ENCODE measurements at regions not wholly inside any gene's neighbourhood (a gene's known extent, or its start where the extent isn't known, plus 50 kb on each side); places are given as distances from the start of the nearest gene placed in this dataset.
A peak's percentile ranks its signal among the peaks of the same experiment; 100 is the strongest.
"Not testable (repeated sequence)": the region's sequence is repeated elsewhere in the genome, so short reads cannot be mapped to it uniquely, and the experiment has no call there.

DNA sequence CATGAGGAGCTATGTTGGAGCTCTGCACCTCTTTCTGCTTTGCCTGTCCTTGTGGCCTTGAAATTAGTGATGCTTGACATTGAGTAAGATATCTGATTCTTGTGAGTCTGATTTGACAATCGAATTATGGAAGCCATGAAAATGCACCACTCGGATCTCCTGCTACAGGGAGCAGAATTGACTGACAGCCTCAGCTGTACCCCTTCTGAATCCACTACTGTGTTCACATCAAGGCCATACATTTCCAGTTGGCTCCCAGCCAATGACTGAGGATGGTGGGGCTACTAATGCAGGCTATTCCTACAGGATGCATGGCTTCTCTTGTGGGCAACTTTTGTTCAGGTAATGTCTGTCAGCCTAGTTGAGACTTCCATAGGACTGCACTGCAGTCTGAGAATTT, 321.9 kb downstream of the REEP3 start:
- no peak for DNase-seq (ENCODE audit: low spot score)

DNA sequence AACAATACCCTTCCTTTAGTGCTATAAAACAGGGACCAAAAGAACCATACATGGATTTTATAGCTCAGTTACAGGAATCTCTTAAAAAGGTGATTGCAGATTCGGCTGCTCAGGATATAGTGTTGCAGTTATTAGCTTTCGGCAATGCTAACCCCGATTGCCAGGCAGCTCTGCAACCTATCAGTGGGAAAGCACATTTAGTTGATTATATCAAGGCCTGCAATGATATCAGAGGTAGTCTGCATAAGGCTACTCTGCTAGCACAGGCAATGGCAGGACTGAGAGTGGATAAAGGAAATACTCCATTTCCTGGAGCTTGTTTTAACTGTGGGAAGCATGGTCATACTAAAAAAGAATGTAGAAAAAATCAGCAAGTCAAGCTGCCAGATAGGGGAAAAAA, 327.7 kb downstream of the REEP3 start:
- DNase-seq (ENCODE audit: low spot score), result not testable (repeated sequence)

DNA sequence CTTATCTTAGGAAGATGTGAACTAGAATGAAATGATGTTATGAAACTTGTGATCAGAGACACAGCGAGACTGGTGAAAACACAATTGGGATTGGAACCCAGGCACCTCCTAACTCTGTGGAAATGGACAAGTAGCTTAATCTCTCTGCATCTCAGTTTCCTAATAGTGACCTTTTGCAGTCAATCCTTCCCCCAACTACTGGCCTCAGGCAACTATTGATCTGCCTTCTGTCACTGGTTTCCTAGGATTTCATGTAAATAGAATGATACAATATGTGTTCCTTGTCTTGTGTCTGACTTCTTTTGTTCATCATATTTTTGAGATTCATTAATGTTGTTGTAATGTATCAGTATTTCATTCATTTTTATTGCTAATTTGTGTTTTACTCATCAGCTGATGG, 341.7 kb downstream of the REEP3 start:
- DNase-seq (ENCODE audit: low spot score), result no peak

DNA sequence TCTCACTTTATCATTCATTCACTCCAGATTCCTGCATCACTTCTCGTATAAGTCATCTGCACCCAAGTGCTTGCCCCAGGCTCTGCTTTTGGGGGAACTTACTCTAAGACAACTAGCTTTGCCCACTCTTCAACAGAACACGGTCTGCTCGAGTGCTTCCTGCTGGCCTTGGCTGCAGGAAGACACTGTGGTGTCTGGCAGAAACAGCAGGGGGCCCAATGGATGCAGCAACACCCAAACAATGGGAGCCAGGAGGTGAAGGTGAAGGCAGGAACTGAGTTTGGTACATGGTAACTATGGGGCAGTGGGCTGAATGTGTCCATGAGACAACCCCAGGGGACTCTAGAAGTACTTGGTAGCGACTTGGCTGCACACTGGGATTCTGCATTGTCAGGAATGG, 344.0 kb downstream of the REEP3 start:
- no peak for DNase-seq (ENCODE audit: low spot score)

DNA sequence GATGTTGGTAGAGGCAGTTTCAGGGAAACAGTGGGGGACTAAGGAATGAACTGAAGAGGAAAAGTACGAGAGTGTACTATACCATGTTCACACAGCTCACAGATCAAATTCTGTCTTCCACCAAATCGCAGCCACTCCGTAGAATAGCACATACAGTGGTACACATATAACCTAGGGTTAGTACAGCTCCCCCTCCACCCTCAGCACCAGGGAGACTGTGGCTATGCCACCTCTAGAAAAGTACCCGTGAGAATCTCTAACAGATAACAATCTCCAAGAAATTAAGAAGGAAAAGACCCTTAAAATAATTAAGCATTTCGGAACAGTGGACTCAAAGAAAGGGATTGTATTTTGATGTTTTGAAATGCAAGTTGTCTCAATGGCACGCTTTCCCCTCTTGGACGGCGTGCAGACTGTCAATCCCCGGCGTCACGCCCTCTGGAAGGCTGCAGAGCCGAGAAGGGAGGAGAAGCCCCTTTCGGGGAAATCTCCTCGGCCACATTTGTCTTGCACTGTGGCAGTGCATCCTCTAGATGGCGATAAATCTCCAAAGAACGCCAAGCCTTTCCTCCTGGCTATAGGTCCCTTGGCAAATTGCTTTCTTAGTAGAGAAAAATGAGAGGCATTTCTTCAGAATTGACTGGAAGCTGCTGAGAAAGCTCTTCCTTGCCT, 345.0 kb downstream of the REEP3 start:
- peak; percentile 72 for DNase-seq (ENCODE audit: low spot score)

DNA sequence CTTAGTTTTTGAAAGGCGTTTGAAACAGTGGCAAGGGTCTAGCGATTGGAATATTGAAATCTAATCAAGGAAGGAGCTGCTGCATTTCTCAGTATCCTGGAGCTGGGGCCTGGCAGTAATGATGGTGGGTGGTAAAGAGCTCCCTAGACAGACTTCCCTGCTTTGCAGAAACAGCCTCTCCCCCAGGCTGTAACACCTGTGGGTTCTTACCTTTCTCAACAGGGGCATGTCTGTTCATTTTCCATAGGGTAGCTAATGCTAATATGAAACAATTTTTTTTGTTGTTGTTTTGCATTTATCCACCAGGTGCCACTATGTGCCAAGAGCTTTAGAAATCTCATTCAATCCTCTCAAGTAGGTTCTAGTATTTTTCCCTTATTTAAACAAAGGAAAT, 345.5 kb downstream of the REEP3 start:
- DNase-seq (ENCODE audit: low spot score), result peak; percentile 66

DNA sequence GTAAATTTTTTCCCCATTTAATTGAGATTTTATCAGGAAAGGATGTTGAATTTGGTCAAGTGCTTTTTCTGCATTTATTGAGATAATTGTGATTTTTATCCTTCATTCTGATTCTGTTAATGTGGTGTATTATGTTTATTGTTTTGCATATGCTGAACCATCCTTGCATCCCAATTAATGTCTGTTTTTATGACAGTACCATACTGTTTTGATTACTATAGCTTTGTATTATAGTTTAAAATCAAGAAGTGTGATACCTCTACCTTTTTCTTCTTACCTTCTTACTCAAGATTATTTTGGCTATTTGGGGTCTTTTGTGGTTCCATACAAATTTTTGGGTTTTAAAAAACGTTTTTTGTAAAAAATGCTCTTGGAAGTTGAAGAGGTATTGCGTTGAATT, 357.2 kb downstream of the REEP3 start:
- DNase-seq (ENCODE audit: low spot score), result no peak

DNA sequence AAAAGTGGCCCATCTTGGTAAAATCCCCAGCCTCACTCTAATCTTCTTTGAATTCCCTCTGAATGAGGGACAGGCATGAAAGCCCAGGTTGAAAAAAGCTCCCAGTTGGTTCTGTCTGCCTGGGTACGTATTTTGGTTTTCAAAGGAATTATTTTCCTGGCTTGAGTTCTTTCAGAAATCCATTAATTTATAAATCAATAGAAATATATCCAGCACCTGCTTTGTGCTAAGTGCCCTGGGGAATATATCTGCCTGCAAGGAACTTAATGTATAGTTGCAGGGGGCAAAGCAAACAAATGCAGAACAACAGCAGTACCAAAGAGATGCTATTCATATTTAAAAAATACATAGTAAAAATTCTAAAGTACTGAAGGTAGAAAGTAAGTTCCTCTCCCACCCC, 362.7 kb downstream of the REEP3 start:
- DNase-seq (ENCODE audit: low spot score), result no peak

DNA sequence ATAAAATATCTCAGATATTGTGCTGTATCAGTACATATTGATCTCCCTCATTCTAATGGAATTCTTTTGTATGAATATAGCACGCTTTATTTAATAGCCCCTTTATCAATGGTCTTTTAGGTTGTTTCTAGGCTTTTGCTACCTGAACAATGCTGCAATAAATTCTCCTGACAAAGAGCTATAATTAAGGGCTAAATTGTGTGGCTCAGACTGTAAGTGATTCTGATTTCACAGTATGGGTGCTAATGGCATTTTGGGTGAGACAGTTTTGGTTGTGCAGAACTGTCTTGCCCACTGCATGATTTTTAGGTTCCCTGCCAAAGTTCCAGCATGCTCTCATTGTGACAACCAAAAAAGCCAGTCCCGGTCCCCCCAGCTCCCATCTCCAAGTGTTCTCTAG, 363.2 kb downstream of the REEP3 start:
- no peak for DNase-seq (ENCODE audit: low spot score)

DNA sequence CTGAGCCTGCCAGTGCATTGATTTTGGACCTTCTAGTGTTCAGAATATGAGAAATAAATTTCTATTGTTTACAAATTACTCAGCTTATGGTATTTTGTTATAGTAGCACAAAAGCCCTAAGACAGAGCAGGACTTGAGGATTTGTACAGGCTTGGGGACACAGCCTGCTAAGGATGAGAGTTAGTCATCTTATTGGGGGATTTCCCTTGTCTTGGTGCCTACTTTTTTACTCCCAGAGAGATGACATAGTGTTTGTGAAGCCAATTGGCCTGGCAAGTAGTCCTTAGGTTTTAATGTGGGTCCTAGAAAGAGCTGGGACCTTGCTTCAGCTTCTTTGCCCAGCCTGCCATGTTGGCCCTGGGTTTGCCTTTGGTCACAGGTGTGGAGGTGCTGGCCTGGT, 364.0 kb downstream of the REEP3 start:
- no peak for DNase-seq (ENCODE audit: low spot score)

DNA sequence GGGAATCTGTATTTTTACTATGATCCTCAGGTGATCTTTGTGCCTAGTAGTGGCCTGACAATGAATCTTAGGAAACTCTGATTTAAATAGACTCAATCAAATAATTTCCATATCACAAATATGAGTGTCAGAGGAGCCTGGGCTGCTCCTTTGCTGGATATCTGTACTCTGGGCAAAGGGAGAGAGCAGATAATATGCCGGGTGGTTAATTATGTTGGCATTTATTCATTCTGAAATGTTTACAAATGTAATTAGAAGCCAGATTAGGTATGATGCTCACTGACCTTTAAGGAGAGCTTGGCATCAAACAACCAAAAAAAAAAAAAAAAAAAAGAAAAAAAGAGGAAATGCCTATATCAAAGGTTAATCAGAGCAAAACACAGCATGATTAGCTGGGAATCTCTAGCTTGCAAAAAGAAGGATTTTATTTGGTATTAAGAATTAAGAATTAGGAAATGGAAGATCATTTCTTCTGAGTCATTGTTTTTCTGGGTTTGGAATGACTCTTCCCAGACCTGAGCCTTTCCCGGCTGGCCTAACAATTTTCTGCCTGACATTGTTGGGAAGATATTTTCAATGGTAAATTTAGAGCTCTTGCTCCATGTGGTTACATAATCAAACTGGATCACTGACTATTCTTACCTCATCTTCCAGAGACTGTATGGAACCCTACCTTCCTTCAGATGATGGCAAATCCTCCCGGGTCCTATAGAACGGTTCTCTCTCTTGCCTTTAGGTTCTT, 365.3 kb downstream of the REEP3 start:
- DNase-seq (ENCODE audit: low spot score), result no peak

DNA sequence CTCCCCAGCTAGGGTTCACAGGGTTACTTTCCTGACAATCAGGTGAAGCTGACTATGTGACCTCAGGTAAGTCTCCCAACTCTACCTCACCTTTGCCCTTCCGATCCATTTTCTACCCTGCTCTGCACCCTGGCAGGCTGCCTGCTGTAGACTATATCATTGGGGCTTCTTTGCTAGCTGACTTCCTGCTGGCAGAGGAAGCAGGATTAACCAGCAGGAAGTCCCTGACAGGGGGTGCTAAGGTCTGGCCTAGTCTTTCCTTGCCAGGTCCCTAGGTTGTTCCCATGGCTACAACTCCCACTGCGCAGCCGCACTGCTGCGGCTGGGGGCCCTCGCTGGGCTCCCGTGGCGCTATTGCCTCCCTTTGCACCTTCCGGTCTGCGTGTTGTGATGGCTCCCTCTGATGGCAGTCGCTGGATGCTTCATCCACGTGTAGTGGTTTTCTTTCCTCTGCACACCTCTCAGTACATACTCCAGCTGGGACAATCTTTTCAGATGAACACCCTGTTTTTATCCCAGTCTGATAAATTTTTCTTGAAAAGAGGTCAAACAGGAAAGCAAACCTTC, 365.9 kb downstream of the REEP3 start:
- no peak for DNase-seq (ENCODE audit: low spot score)

DNA sequence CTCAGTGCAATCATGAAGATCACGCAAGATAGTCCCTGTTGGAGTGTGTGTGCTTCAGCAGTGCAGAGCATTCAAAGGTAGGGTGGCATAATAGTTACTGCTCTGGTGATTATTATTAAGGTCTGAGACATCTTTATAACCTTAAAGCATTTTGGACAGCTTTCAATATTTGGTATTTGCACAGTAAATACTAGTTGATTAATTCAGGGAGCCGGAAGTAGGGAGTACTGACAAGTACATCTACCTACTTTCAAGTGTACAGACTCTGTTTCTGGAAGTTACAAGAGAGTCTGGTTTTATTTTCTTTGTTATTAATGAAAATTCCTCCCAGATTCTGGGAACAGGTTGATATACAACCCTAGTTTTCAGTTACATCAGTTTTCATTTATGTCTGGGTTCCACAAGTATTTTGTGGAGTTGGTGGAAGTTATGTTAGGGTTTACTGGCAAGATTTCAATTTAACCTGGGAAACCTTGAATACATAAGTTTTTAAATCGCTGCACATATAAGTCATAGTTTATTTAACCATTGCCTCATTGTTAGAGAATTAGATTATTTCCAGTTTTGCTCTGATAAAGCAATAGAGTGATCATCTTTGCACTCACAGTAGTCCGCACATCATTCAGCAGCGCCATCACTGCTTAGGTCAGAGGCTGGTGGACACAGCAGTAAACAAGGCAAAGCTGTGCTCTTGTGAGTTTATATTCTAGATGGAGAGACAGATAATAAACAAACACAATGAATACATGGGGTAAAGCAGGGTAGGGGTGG, 366.6 kb downstream of the REEP3 start:
- DNase-seq (ENCODE audit: low spot score), result no peak

DNA sequence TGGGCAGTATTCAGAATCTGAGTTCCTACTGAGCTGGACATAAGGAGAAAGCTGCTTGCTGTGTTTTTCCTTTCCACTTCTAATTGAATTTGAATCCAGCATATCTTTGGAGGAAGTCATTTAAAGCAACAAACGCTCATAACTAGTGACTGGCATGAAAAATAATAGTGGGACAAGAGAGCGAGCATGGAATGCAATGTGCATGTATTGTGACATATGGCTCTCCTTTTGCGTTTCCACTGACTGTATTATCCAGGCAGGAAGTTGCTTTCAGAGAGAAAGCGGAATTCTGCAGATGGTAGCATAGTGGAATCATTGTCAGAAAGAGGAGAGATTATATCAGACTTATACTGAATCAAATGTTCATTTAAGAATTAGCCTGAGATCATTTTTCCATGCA, 368.6 kb downstream of the REEP3 start:
- DNase-seq (ENCODE audit: low spot score), result no peak

DNA sequence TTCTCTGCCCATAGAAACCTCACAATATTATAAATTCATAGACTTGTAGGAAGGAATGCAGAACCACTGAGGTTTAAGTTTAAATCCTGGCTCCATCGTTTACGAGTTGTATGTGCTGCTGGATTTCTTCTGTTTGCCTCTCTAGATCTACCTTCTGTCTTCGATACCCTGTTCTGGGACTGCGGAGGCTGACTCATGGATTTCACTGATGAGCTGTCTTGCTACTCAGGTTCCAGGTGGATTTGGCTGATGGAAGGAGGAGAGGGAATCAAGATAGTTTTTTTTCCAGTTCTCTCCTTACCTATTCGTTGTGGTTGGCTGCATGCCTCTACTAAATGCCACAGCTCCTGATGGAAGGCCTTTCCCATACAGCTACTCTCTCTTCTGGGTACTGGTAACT, 375.8 kb downstream of the REEP3 start:
- DNase-seq (ENCODE audit: low spot score), result no peak

DNA sequence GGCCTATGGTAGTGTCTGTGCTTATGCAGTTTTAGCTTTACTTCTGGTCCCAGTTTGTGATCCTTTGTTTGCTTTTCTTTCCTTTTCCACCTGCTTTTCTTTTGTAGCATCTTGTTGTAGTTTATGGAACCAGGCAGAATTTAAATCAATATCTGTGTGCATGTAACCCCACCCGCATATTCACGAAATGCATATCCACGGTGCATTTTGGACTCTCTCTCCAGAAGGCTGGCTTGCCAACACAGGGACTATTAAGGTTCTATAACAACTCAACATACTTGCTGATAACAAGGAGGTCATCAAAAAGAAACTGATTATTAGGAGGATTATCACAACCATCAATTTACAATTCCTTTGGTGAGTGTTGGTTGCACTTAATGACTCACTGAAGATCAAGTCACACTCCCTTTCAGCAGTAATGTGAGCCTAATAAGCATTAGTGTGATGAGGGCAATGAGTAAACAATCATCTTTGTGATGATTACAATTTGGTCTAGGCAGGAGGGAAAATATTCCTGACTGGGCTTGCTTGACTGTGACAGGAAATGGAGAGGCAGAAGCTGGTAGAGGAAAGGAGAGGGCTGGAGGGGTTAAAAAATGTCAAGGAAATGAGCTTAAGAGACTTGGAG, 378.6 kb downstream of the REEP3 start:
- DNase-seq (ENCODE audit: low spot score), result no peak

DNA sequence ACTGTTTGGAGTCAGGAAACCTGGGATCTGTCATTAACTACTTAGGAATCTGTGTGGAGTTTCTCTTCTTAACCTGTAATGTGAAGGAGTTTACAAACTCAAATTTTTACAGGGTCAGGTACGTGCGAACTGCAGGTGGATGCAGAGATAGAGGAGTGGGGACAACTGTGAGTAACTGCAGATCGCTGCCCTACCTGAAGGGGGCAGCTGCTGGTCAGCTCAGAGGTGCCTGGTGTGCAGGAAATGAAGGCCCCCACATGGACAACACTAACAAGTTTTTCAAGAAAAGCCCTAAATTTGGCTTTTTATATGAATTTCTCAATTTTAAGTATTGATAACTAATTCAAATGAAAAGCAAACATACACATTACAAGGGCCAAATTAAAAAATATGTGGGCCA, 380.0 kb downstream of the REEP3 start:
- peak; percentile 7 for DNase-seq (ENCODE audit: low spot score)

DNA sequence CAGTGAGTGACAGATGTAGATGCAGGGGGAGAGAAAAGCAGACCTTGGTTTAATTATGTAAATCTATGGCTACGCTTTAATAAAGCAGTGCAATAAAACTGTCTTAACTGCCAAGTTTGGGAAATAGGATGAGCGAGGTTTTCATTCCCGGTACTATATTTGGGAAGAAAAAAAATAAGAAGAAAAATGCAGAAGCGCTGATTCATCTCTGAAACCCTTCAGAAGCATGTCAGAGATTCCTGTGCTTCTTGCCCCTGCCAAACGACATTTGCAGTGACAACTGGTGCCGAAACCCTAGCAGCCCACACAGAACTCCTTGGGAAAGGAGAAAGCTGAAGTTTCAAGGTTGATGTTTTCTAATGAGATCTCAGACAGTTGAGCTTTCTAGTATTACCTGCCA, 380.7 kb downstream of the REEP3 start:
- no peak for DNase-seq (ENCODE audit: low spot score)

DNA sequence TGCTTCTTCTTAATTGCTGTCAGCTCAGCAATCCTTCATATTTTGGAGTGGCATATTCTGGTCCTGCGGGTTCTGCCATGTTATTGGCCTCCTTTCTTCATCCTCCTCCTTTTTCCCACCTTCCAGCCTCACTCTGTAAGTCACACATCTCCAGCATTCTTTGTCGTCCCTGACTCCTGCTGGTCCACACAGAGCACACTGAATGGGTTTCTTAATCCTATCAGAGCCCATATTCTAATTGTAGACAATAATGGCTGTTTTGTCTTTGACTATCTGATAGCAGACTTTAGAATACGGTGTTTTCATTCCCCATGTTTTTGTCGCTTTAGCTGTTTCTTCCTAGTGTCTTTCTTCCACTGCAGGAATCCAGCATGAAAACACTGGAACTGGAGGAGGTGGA, 389.6 kb downstream of the REEP3 start:
- DNase-seq (ENCODE audit: low spot score), result no peak

DNA sequence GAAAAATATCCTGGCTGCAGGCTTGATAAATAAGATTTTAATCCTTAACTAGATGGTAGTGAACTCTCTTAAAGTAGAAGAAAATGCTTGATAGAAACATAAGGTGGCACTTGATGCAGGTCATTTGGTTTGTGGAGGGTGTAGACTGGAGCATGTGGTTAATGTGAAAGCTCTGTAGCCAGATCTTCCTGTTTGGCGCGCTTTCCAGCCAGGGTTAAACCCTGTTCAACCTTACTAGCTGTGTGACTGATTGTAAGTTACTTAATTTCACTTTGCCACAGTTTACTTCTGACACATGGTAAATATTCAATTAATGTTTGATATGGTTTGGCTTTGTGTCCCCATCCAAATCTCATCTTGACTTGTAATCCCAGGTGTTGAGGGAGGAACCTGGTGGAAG, 394.0 kb downstream of the REEP3 start:
- no peak for DNase-seq (ENCODE audit: low spot score)

DNA sequence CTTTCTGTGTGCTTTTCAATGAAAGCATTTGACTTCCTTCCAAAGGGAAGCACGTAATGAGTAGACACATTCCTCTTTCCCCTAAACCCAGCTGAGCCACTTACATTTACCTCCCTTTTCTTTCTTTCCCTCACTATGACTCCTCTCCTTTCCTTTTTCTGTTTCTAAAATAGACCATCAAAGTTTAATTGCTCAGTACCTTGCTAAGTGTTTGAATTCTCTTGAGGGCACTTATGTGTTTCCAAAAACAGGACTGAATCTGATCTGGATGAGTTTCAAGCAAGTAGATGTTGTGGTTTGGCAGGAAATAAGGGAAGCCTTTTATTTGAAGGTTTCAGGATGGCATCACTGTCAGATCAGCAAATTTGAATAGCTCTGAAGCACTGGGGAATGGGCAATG, 396.2 kb downstream of the REEP3 start:
- DNase-seq (ENCODE audit: low spot score), result no peak
